ENCODE measurements at regions not wholly inside any gene's neighbourhood (a gene's known extent, or its start where the extent isn't known, plus 50 kb on each side); places are given as distances from the start of the nearest gene placed in this dataset.

DNA sequence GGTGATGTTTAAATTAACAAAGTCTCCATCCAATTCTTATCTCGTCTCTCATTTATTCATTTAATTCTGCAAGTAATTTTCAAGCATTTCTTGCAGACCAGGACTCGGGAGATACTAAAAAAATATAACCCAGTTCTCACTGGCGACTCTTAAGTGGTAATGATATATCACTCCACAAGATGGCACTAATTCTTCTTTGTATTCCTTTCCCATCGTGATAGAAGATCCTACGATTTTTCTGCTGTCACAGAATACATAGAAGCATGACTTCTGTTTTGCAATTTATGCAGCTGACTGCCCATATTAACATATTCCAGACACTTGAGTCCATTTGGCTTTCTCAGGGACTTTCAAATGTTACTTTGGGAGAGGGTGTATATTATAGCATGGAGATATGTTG, 64.0 kb upstream of the FGF13 start:
- no peak overlapping the region for H3K4me3 Mint-ChIP-seq
- no peaks in the 10 kb centered on the region for H3K79me2 ChIP-seq (ENCODE audit: insufficient read depth, low read length)
- H3K27me3 Mint-ChIP-seq (ENCODE audit: low read depth), result no peaks in the 10 kb centered on the region; the same call in 1 of the 2 replicates
- no peak overlapping the region for H2AFZ ChIP-seq (ENCODE audit: low read length)
- H4K8ac ChIP-seq (replicated peaks; ENCODE audit: insufficient read length, low read depth, low read length), result no peak overlapping the region
- TF ChIP-seq, protein P1, sequence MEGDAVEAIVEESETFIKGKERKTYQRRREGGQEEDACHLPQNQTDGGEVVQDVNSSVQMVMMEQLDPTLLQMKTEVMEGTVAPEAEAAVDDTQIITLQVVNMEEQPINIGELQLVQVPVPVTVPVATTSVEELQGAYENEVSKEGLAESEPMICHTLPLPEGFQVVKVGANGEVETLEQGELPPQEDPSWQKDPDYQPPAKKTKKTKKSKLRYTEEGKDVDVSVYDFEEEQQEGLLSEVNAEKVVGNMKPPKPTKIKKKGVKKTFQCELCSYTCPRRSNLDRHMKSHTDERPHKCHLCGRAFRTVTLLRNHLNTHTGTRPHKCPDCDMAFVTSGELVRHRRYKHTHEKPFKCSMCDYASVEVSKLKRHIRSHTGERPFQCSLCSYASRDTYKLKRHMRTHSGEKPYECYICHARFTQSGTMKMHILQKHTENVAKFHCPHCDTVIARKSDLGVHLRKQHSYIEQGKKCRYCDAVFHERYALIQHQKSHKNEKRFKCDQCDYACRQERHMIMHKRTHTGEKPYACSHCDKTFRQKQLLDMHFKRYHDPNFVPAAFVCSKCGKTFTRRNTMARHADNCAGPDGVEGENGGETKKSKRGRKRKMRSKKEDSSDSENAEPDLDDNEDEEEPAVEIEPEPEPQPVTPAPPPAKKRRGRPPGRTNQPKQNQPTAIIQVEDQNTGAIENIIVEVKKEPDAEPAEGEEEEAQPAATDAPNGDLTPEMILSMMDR (conservative IDR thresholded peaks at IDR 0.05), result peak; percentile 68
- H2BK120ac ChIP-seq (ENCODE audit: low read depth, low read length, poor library complexity, severe bottlenecking), result no peak overlapping the region
- H3K23ac ChIP-seq (ENCODE audit: insufficient read length, low read depth, low read length), result no peak overlapping the region
- H3K4ac ChIP-seq (ENCODE audit: low read depth, low read length), result no peak overlapping the region
- H3K4me1 Mint-ChIP-seq, result peaks cover 7% of the 10 kb centered on the region in 2 experiments; a peak in 2 of 4 replicates
- peaks cover 2 to 26% of the 10 kb centered on the region in 2 experiments; a peak in 4 of 5 replicates for H3K9me3 Mint-ChIP-seq
- no peak for DNase-seq
- no peak overlapping the region for H2BK12ac ChIP-seq (ENCODE audit: insufficient read length, low read depth, low read length)
- H3K9me3 ChIP-seq (ENCODE audit: control insufficient read depth, low read depth, low read length), result no peaks in the 10 kb centered on the region
- no peak overlapping the region for H3K9ac ChIP-seq (ENCODE audit: extremely low read depth, insufficient read length, low read length)
- H3K23me2 ChIP-seq (ENCODE audit: insufficient read length, low read depth, low read length, poor library complexity, severe bottlenecking), result no peaks in the 10 kb centered on the region
- no peak overlapping the region for H3K4me2 ChIP-seq (ENCODE audit: insufficient read depth, insufficient read length, low read length)
- no peak overlapping the region for H4K5ac ChIP-seq (ENCODE audit: insufficient read length, low read depth, low read length)
- no CpG with 5 or more reads among the region's 5 CpGs for WGBS (ENCODE audit: extremely low coverage, insufficient read length, low lambda C conversion rate)
- H3K18ac ChIP-seq (ENCODE audit: insufficient read length, low read depth, low read length), result no peak overlapping the region
- H3K79me1 ChIP-seq (ENCODE audit: insufficient read depth, low read depth, low read length, poor library complexity, severe bottlenecking), result no peaks in the 10 kb centered on the region
- H3K4me1 ChIP-seq (ENCODE audit: insufficient read depth, low read length), result no peaks in the 10 kb centered on the region; the same call in 1 of the 2 replicates
- no peak overlapping the region for H2BK15ac ChIP-seq (ENCODE audit: low read depth, low read length)
- no peaks in the 10 kb centered on the region for H4K20me1 ChIP-seq (ENCODE audit: control insufficient read depth, insufficient read depth, insufficient read length)
- no peak overlapping the region for H4K91ac ChIP-seq (ENCODE audit: insufficient read length, low read depth, low read length)
- H3K27ac ChIP-seq (ENCODE audit: insufficient read length, low read depth, low read length), result no peak overlapping the region
- no peak overlapping the region for H2BK5ac ChIP-seq (ENCODE audit: insufficient read length, low read length)
- no peak overlapping the region for H3T11ph ChIP-seq (ENCODE audit: low read length)
- no peak overlapping the region for H2AK5ac ChIP-seq (ENCODE audit: insufficient read length, low read length)
- no peak overlapping the region for H3K56ac ChIP-seq (ENCODE audit: insufficient read length, low read depth, low read length)
- no peaks in the 10 kb centered on the region for H3K27me3 ChIP-seq (ENCODE audit: insufficient read depth, low read length)
- H3K36me3 Mint-ChIP-seq (ENCODE audit: insufficient read depth in 1 of 3, low read depth in 3 of 3), result no peaks in the 10 kb centered on the region; a peak in 1 of 7 replicates
- no peak overlapping the region for H3K14ac ChIP-seq (ENCODE audit: insufficient read depth, low read length)
- H3K27ac Mint-ChIP-seq, result no peak overlapping the region
- H2BK20ac ChIP-seq (ENCODE audit: low read depth, low read length, poor library complexity, severe bottlenecking), result no peak overlapping the region
